HUES64 (cell line): ENCODE measurements at regions not wholly inside any gene's neighbourhood (a gene's known extent, or its start where the extent isn't known, plus 50 kb on each side); places are given as distances from the start of the nearest gene placed in this dataset.

Source experiments
- H3K27ac ChIP-seq: 2 replicates; pipeline ENCODE4 v1.7.0; 2013; ENCODE audit warnings: low read depth, low read length, inconsistent platforms
- H3K27me3 ChIP-seq: 2 replicates; pipeline ENCODE4 v1.6.1; 2013; ENCODE audit warnings: mild to moderate bottlenecking, low read length; ENCODE audit not compliant: insufficient read depth
- H3K36me3 ChIP-seq: 2 replicates; pipeline ENCODE4 v1.6.1; 2013; ENCODE audit warnings: mild to moderate bottlenecking, low read length; ENCODE audit not compliant: insufficient read depth
- H3K4me1 ChIP-seq: 2 replicates; pipeline ENCODE4 v1.6.1; 2013; ENCODE audit warnings: mild to moderate bottlenecking, low read length, moderate library complexity; ENCODE audit not compliant: insufficient read depth
- H3K4me3 ChIP-seq: 2 replicates; pipeline ENCODE4 v1.5.1; 2013; ENCODE audit warnings: mild to moderate bottlenecking, low read length, moderate library complexity
- H3K9ac ChIP-seq: 2 replicates; pipeline ENCODE4 v1.6.1; 2013; ENCODE audit warnings: mild to moderate bottlenecking, low read depth, low read length
- H3K9me3 ChIP-seq: 2 replicates; pipeline ENCODE4 v1.6.1; 2013; ENCODE audit warnings: low read depth, low read length; ENCODE audit not compliant: insufficient read depth
- WGBS: fragments of 150-250, 120-280 bp; methylation state at CpG from one replicate; pipeline ENCODE4 v1.1.7; 2013; ENCODE audit warnings: missing lambda C conversion rate; 5-methylcytosine and 5-hydroxymethylcytosine counted together

GRCh38 chr2:138125306-138126288, 161.3 kb downstream of the HNMT start:
- 87% methylated on average over 5 of the region's 11 CpGs for WGBS
- no peak overlapping the region for H3K9ac ChIP-seq
- no peak overlapping the region for H3K27ac ChIP-seq
- H3K27me3 ChIP-seq, result no peaks in the 10 kb centered on the region
- H3K36me3 ChIP-seq, result no peaks in the 10 kb centered on the region
- peaks cover 28% of the 10 kb centered on the region for H3K4me1 ChIP-seq
- no peak overlapping the region for H3K4me3 ChIP-seq
- H3K9me3 ChIP-seq, result no peaks in the 10 kb centered on the region

DNA sequence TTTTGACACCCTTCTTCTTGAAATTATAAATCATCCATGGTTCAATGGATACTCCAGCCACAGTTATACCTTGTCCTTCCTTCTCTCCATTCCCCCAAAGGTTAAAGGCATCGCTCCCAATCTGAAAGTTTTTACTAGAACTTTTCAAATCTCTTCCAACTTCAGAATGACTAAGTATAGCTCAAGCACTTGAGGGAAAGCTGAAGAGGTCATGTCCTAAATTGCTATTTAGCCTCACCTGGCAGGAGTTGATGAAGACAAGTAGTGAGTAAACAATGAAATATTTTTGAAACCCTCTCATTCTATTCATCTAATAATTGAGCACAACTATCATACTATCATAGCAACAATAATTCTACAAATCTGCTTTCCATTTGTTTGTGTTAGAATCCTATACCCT, 167.8 kb downstream of the HNMT start:
- no peak overlapping the region for H3K4me3 ChIP-seq
- WGBS, result 95% methylated on average over 1 of the region's 1 CpG
- H3K36me3 ChIP-seq, result no peaks in the 10 kb centered on the region
- no peak overlapping the region for H3K9ac ChIP-seq
- no peak overlapping the region for H3K27ac ChIP-seq
- H3K27me3 ChIP-seq, result no peaks in the 10 kb centered on the region
- no peaks in the 10 kb centered on the region for H3K9me3 ChIP-seq
- H3K4me1 ChIP-seq, result peaks cover 26% of the 10 kb centered on the region; the same call in 1 of the 2 replicates

DNA sequence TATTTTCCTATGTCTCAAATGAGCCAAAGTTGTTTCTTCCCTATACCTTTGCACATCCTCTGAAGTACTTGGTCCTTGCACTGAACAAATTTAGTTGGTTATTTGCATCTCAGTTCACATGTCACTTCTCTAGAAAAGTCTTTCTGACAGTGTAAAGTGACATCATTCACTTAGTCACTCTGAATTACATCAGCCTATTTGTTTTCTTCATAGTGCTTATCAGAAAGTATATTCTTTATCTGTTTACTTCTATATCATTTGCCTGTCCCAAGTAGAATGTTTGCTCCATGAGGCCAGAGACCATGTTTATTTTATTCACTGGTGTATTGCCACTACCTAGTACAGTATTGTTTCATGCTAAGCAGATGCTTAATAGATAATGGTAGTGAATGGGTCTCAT, 173.7 kb downstream of the HNMT start:
- no peak overlapping the region for H3K27ac ChIP-seq
- H3K4me1 ChIP-seq, result peaks cover 26% of the 10 kb centered on the region; the same call in 1 of the 2 replicates
- H3K4me3 ChIP-seq, result no peak overlapping the region
- H3K9me3 ChIP-seq, result no peaks in the 10 kb centered on the region
- H3K27me3 ChIP-seq, result no peaks in the 10 kb centered on the region
- no peak overlapping the region for H3K9ac ChIP-seq
- H3K36me3 ChIP-seq, result no peaks in the 10 kb centered on the region

DNA sequence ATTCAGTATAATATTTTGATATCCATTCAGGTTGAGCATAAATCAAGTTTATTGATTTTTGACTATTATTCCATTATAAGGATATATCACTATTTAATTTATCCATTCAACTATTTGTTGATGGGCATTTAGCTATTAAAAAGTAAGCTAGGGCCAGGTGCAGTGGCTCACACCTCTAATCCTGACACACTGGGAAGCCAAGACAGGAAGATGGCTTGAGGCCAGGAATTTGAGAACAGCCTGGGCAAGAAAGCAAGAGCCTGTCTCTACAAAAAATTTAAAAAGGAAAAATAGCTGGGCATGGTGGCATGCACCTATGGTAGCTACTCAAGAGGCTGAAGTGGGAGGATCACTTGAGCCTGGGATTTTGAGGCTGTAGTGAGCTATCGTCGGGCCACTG, 183.5 kb downstream of the HNMT start:
- H3K27ac ChIP-seq, result no peak overlapping the region
- H3K36me3 ChIP-seq, result no peaks in the 10 kb centered on the region
- no peaks in the 10 kb centered on the region for H3K4me1 ChIP-seq
- WGBS, result 100% methylated on average over 2 of the region's 2 CpGs
- no peak overlapping the region for H3K9ac ChIP-seq
- H3K9me3 ChIP-seq, result no peaks in the 10 kb centered on the region
- no peaks in the 10 kb centered on the region for H3K27me3 ChIP-seq
- no peak overlapping the region for H3K4me3 ChIP-seq

DNA sequence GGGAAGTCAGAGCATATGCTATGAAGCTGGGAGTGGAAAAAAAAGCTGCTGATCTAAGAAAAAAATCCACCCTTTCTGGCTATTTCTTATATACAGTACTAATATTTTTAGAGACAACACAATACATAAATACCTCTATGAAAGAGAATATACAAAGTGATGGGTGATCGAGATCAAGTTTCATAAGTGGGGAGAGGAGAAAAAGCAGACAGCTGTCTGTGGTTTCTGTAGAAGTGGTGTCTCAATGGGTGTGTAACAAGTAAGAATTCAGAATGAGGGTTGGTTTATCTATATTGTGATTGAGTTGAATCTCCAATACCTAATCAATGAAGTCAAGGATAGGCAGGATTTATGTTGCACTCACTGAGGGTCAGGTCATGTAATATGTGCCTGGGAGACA, 191.0 kb downstream of the HNMT start:
- WGBS, result 90% methylated on average over 1 of the region's 1 CpG
- Histone ChIP-seq H3K27ac (no peak overlapping the region), H3K27me3 (no peaks in the 10 kb centered on the region), H3K4me3 (no peak overlapping the region), H3K4me1 (no peaks in the 10 kb centered on the region), H3K36me3 (no peaks in the 10 kb centered on the region), H3K9ac (no peak overlapping the region), H3K9me3 (no peaks in the 10 kb centered on the region)

DNA sequence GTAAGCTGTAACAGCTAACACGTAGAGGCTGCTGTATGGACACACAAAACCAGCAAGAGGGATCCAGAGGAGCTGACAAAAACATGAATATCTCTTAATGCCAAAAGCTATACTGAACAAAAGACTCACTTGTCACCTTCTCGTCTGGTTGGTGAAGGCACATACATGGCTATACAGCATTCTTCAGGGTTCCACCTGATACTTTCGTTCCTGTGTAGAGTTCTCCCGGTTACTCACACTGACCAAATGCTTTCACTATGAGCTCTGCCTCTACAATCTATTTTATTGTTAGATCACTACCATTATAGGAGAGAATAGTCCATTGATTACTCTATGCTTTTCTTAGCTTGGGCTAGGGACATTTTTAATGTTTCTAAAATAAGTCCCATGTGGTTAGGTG, 193.1 kb downstream of the HNMT start:
- no peaks in the 10 kb centered on the region for H3K9me3 ChIP-seq
- no peaks in the 10 kb centered on the region for H3K36me3 ChIP-seq
- H3K4me1 ChIP-seq, result no peaks in the 10 kb centered on the region
- no peak overlapping the region for H3K4me3 ChIP-seq
- 91% methylated on average over 4 of the region's 4 CpGs for WGBS
- no peaks in the 10 kb centered on the region for H3K27me3 ChIP-seq
- no peak overlapping the region for H3K27ac ChIP-seq
- H3K9ac ChIP-seq, result no peak overlapping the region

DNA sequence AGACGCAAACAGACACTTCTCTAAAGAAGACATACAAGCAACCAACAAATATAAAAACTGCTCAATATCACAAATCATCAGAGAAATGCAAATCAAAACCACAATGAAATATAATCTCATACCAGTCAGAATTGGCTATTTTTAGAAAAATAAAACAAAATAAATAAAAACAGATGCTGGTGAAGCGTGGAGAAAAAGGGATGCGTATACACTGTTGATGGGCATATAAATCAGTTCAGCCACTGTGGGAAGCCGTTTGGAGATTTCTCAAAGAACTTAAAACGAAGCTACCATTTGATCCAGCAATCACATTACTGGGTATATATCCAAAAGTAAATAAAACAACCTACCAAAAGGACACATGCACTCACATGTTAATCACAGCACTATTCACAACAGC, 206.2 kb downstream of the HNMT start:
- no peaks in the 10 kb centered on the region for H3K4me1 ChIP-seq
- peaks cover 7% of the 10 kb centered on the region; the same call in 1 of the 2 replicates for H3K9me3 ChIP-seq
- H3K9ac ChIP-seq, result no peak overlapping the region
- no peaks in the 10 kb centered on the region for H3K27me3 ChIP-seq
- no peak overlapping the region for H3K27ac ChIP-seq
- WGBS, result 87% methylated on average over 5 of the region's 5 CpGs
- no peak overlapping the region for H3K4me3 ChIP-seq
- no peaks in the 10 kb centered on the region for H3K36me3 ChIP-seq

DNA sequence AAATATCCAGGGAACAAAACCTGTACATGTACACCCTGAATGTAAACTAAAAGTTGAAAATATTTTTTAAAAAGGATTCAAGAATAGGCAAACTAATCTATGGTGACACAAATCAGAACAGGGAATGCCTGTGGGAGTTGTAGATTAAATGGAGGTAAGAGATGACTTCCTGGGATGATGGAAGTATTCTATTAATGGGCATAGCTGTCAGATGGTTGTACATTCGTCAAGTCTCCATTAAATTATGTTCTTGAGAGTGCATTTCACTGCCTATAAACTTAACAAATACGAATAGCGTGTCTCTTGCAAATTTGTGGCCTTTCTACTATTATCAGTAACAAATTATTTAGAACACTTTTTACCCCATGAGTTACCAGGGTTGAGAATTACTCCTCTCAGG, 207.0 kb downstream of the HNMT start:
- Histone ChIP-seq H3K9ac (no peak overlapping the region), H3K9me3 (0 out of 2 replicates have a peak, but pooled peaks cover 3% of the 10 kb centered on the region), H3K4me1 (no peaks in the 10 kb centered on the region), H3K27ac (no peak overlapping the region), H3K27me3 (no peaks in the 10 kb centered on the region), H3K36me3 (no peaks in the 10 kb centered on the region), H3K4me3 (no peak overlapping the region)
- 63% methylated on average over 3 of the region's 3 CpGs for WGBS

- H3K9me3 ChIP-seq, result no peaks in the 10 kb centered on the region
- H3K27ac ChIP-seq, result no peak overlapping the region
- no peak overlapping the region for H3K4me3 ChIP-seq
- H3K27me3 ChIP-seq, result no peaks in the 10 kb centered on the region
- no peak overlapping the region for H3K9ac ChIP-seq
- H3K4me1 ChIP-seq, result no peaks in the 10 kb centered on the region
- no peaks in the 10 kb centered on the region for H3K36me3 ChIP-seq
- 94% methylated on average over 2 of the region's 2 CpGs for WGBS
Measured at GRCh38 chr2:138175066-138175465, 210.8 kb downstream of the HNMT start.

GRCh38 chr2:138176862-138177439, 212.7 kb downstream of the HNMT start:
- H3K27me3 ChIP-seq, result no peaks in the 10 kb centered on the region
- H3K4me1 ChIP-seq, result peaks cover 2% of the 10 kb centered on the region

GRCh38 chr2:138177693-138178092, 213.4 kb downstream of the HNMT start:
- WGBS, result 76% methylated on average over 2 of the region's 2 CpGs
- H3K4me3 ChIP-seq, result no peak overlapping the region
- no peaks in the 10 kb centered on the region for H3K27me3 ChIP-seq
- no peaks in the 10 kb centered on the region for H3K36me3 ChIP-seq
- H3K9me3 ChIP-seq, result no peaks in the 10 kb centered on the region
- peaks cover 9% of the 10 kb centered on the region for H3K4me1 ChIP-seq
- H3K27ac ChIP-seq, result no peak overlapping the region
- no peak overlapping the region for H3K9ac ChIP-seq

More at GRCh38 chr2:138176862-138177439, 212.7 kb downstream of the HNMT start:
- Histone ChIP-seq H3K36me3 (no peaks in the 10 kb centered on the region), H3K4me3 (no peak overlapping the region), H3K27ac (no peak overlapping the region), H3K9me3 (no peaks in the 10 kb centered on the region), H3K9ac (no peak overlapping the region)
- 93% methylated on average over 3 of the region's 5 CpGs for WGBS
